ENCODE measurements at regions not wholly inside any gene's neighbourhood (a gene's known extent, or its start where the extent isn't known, plus 50 kb on each side); places are given as distances from the start of the nearest gene placed in this dataset.
"Not testable (repeated sequence)": the region's sequence is repeated elsewhere in the genome, so short reads cannot be mapped to it uniquely, and the experiment has no call there.

GRCh38 chr3:39558775-39559306, 91.4 kb downstream of the MOBP start:
- CTCF ChIA-PET = no interaction called here

GRCh38 chr3:39559543-39559942, 92.1 kb downstream of the MOBP start:
- peaks cover 0 to 10% (median 1%) of the 10 kb centered on the region in 11 donors for H3K9me3 Mint-ChIP-seq
- no peak for DNase-seq
- Histone ChIP-seq H3K27me3 (ENCODE audit: control insufficient read depth in 2 of 2, insufficient read depth in 2 of 2, low read length in 2 of 2) (no peaks in the 10 kb centered on the region), H3K9me3 (ENCODE audit: control insufficient read depth in 2 of 3, low read length in 3 of 3) (no peaks in the 10 kb centered on the region), H3K4me3 (ENCODE audit: low read length) (no peak overlapping the region), H3K4me1 (ENCODE audit: control insufficient read depth in 2 of 2, insufficient read depth in 2 of 2, low read length in 2 of 2) (no peaks in the 10 kb centered on the region), H3K36me3 (ENCODE audit: control insufficient read depth in 2 of 3, insufficient read depth in 3 of 3, low read length in 3 of 3) (no peaks in the 10 kb centered on the region), H3K27ac (ENCODE audit: low read depth, low read length) (no peak overlapping the region)
- ChIA-PET POLR2A (no interaction called here), CTCF (no interaction called here)
- H3K4me3 Mint-ChIP-seq = no peak overlapping the region
- ATAC-seq = no peak
- peaks cover 0 to 9% (median 3%) of the 10 kb centered on the region in 5 donors for H3K27me3 Mint-ChIP-seq
- no peak overlapping the region for H3K27ac Mint-ChIP-seq
- H3K4me1 Mint-ChIP-seq = no peaks in the 10 kb centered on the region
- intact Hi-C loops (cut with micrococcal nuclease) = no loop called here
- no peaks in the 10 kb centered on the region for H3K36me3 Mint-ChIP-seq

More at GRCh38 chr3:39558775-39559306, 91.4 kb downstream of the MOBP start:
- peaks cover 0 to 16% (median 5%) of the 10 kb centered on the region in 11 donors for H3K9me3 Mint-ChIP-seq
- intact Hi-C loops (cut with micrococcal nuclease) = no loop called here
- Histone ChIP-seq H3K9me3 (ENCODE audit: control insufficient read depth in 2 of 3, low read length in 3 of 3) (no peaks in the 10 kb centered on the region), H3K27ac (ENCODE audit: low read depth, low read length) (no peak overlapping the region), H3K4me3 (ENCODE audit: low read length) (no peak overlapping the region), H3K4me1 (ENCODE audit: control insufficient read depth in 2 of 2, insufficient read depth in 2 of 2, low read length in 2 of 2) (no peaks in the 10 kb centered on the region), H3K36me3 (ENCODE audit: control insufficient read depth in 2 of 3, insufficient read depth in 3 of 3, low read length in 3 of 3) (no peaks in the 10 kb centered on the region), H3K27me3 (ENCODE audit: control insufficient read depth in 2 of 2, insufficient read depth in 2 of 2, low read length in 2 of 2) (no peaks in the 10 kb centered on the region)
- H3K4me3 Mint-ChIP-seq = no peak overlapping the region
- peaks cover 0 to 10% (median 7%) of the 10 kb centered on the region in 5 donors for H3K27me3 Mint-ChIP-seq
- H3K4me1 Mint-ChIP-seq = no peaks in the 10 kb centered on the region
- POLR2A ChIA-PET = no interaction called here
- H3K27ac Mint-ChIP-seq = no peak overlapping the region
- H3K36me3 Mint-ChIP-seq = no peaks in the 10 kb centered on the region
- DNase-seq (no peak), ATAC-seq (no peak)

- no peaks in the 10 kb centered on the region for H3K36me3 Mint-ChIP-seq
- intact Hi-C loops (cut with micrococcal nuclease) = no loop called here
Measured at GRCh38 chr3:39568508-39568907, 101.0 kb downstream of the MOBP start.

GRCh38 chr3:39569095-39569494, 101.6 kb downstream of the MOBP start:
- H3K27ac Mint-ChIP-seq = no peak overlapping the region
- no peak overlapping the region for H3K4me3 ChIP-seq (ENCODE audit: low read length)
- no peak for ATAC-seq
- H3K36me3 ChIP-seq (ENCODE audit: control insufficient read depth in 2 of 3, insufficient read depth in 3 of 3, low read length in 3 of 3) = no peaks in the 10 kb centered on the region
- DNase-seq = no peak
- ChIA-PET POLR2A (no interaction called here), CTCF (no interaction called here)
- peaks cover 0 to 1% (median 0%) of the 10 kb centered on the region in 11 donors for H3K9me3 Mint-ChIP-seq
- H3K27me3 Mint-ChIP-seq = peaks cover 2 to 9% (median 8%) of the 10 kb centered on the region in 5 donors
- no peaks in the 10 kb centered on the region for H3K4me1 Mint-ChIP-seq
- no peaks in the 10 kb centered on the region for H3K9me3 ChIP-seq (ENCODE audit: control insufficient read depth in 2 of 3, low read length in 3 of 3)
- H3K36me3 Mint-ChIP-seq = no peaks in the 10 kb centered on the region
- no peak overlapping the region for H3K4me3 Mint-ChIP-seq
- no peaks in the 10 kb centered on the region for H3K27me3 ChIP-seq (ENCODE audit: control insufficient read depth in 2 of 2, insufficient read depth in 2 of 2, low read length in 2 of 2)
- intact Hi-C loops (cut with micrococcal nuclease) = no loop called here
- no peak overlapping the region for H3K27ac ChIP-seq (ENCODE audit: low read depth, low read length)
- no peaks in the 10 kb centered on the region for H3K4me1 ChIP-seq (ENCODE audit: control insufficient read depth in 2 of 2, insufficient read depth in 2 of 2, low read length in 2 of 2)

More at GRCh38 chr3:39568508-39568907, 101.0 kb downstream of the MOBP start:
- Histone ChIP-seq H3K4me1 (ENCODE audit: control insufficient read depth in 2 of 2, insufficient read depth in 2 of 2, low read length in 2 of 2) (no peaks in the 10 kb centered on the region), H3K4me3 (ENCODE audit: low read length) (no peak overlapping the region), H3K9me3 (ENCODE audit: control insufficient read depth in 2 of 3, low read length in 3 of 3) (no peaks in the 10 kb centered on the region), H3K27ac (ENCODE audit: low read depth, low read length) (no peak overlapping the region), H3K27me3 (ENCODE audit: control insufficient read depth in 2 of 2, insufficient read depth in 2 of 2, low read length in 2 of 2) (no peaks in the 10 kb centered on the region), H3K36me3 (ENCODE audit: control insufficient read depth in 2 of 3, insufficient read depth in 3 of 3, low read length in 3 of 3) (no peaks in the 10 kb centered on the region)
- Mint-ChIP-seq H3K9me3 (peaks cover 0 to 1% (median 0%) of the 10 kb centered on the region in 11 donors), H3K4me1 (no peaks in the 10 kb centered on the region), H3K4me3 (no peak overlapping the region), H3K27ac (no peak overlapping the region), H3K27me3 (peaks cover 2 to 9% (median 8%) of the 10 kb centered on the region in 5 donors)
- DNase-seq = no peak
- ChIA-PET POLR2A (no interaction called here), CTCF (no interaction called here)
- ATAC-seq = no peak

- no peaks in the 10 kb centered on the region for H3K4me1 Mint-ChIP-seq
- DNase-seq (no peak), ATAC-seq (no peak)
- no peaks in the 10 kb centered on the region for H3K36me3 Mint-ChIP-seq
- ChIA-PET POLR2A (no interaction called here), CTCF (no interaction called here)
- H3K4me3 Mint-ChIP-seq = no peak overlapping the region
- H3K9me3 Mint-ChIP-seq = peaks cover 0 to 1% (median 0%) of the 10 kb centered on the region in 11 donors
- Histone ChIP-seq H3K4me3 (ENCODE audit: low read length) (no peak overlapping the region), H3K9me3 (ENCODE audit: control insufficient read depth in 2 of 3, low read length in 3 of 3) (no peaks in the 10 kb centered on the region), H3K27me3 (ENCODE audit: control insufficient read depth in 2 of 2, insufficient read depth in 2 of 2, low read length in 2 of 2) (no peaks in the 10 kb centered on the region), H3K36me3 (ENCODE audit: control insufficient read depth in 2 of 3, insufficient read depth in 3 of 3, low read length in 3 of 3) (no peaks in the 10 kb centered on the region), H3K27ac (ENCODE audit: low read depth, low read length) (no peak overlapping the region), H3K4me1 (ENCODE audit: control insufficient read depth in 2 of 2, insufficient read depth in 2 of 2, low read length in 2 of 2) (no peaks in the 10 kb centered on the region)
- H3K27me3 Mint-ChIP-seq = peaks cover 0 to 4% (median 0%) of the 10 kb centered on the region in 5 donors
- no peak overlapping the region for H3K27ac Mint-ChIP-seq
- intact Hi-C loops (cut with micrococcal nuclease) = no loop called here
Measured at GRCh38 chr3:39573392-39573791, 105.9 kb downstream of the MOBP start.

- H3K9me3 Mint-ChIP-seq = peaks cover 0 to 2% (median 0%) of the 10 kb centered on the region in 11 donors
- ATAC-seq (no peak), DNase-seq (no peak)
- ChIA-PET POLR2A (no interaction called here), CTCF (no interaction called here)
- H3K36me3 Mint-ChIP-seq = no peaks in the 10 kb centered on the region
- Histone ChIP-seq H3K27ac (ENCODE audit: low read depth, low read length) (no peak overlapping the region), H3K4me3 (ENCODE audit: low read length) (no peak overlapping the region), H3K4me1 (ENCODE audit: control insufficient read depth in 2 of 2, insufficient read depth in 2 of 2, low read length in 2 of 2) (no peaks in the 10 kb centered on the region), H3K36me3 (ENCODE audit: control insufficient read depth in 2 of 3, insufficient read depth in 3 of 3, low read length in 3 of 3) (no peaks in the 10 kb centered on the region), H3K27me3 (ENCODE audit: control insufficient read depth in 2 of 2, insufficient read depth in 2 of 2, low read length in 2 of 2) (no peaks in the 10 kb centered on the region), H3K9me3 (ENCODE audit: control insufficient read depth in 2 of 3, low read length in 3 of 3) (no peaks in the 10 kb centered on the region)
- H3K4me1 Mint-ChIP-seq = no peaks in the 10 kb centered on the region
- no peak overlapping the region for H3K4me3 Mint-ChIP-seq
- intact Hi-C loops (cut with micrococcal nuclease) = no loop called here
- H3K27me3 Mint-ChIP-seq = peaks cover 3 to 20% (median 8%) of the 10 kb centered on the region in 5 donors
- H3K27ac Mint-ChIP-seq = no peak overlapping the region
Measured at GRCh38 chr3:39577541-39577940, 110.1 kb downstream of the MOBP start.

GRCh38 chr3:39586215-39586614, 118.7 kb downstream of the MOBP start:
- peaks cover 0 to 15% (median 4%) of the 10 kb centered on the region in 11 donors for H3K9me3 Mint-ChIP-seq
- not testable (repeated sequence) for H3K4me1 ChIP-seq (ENCODE audit: control insufficient read depth in 2 of 2, insufficient read depth in 2 of 2, low read length in 2 of 2)

More at GRCh38 chr3:39586215-39586614, 118.7 kb downstream of the MOBP start:
- H3K36me3 Mint-ChIP-seq; H3K4me3 ChIP-seq (ENCODE audit: low read length); H3K4me1 Mint-ChIP-seq; H3K9me3 ChIP-seq (ENCODE audit: control insufficient read depth in 2 of 3, low read length in 3 of 3); H3K27ac ChIP-seq (ENCODE audit: low read depth, low read length); ATAC-seq; DNase-seq; CTCF ChIA-PET; POLR2A ChIA-PET; intact Hi-C loops (cut with micrococcal nuclease); H3K4me3 Mint-ChIP-seq; H3K36me3 ChIP-seq (ENCODE audit: control insufficient read depth in 2 of 3, insufficient read depth in 3 of 3, low read length in 3 of 3); H3K27ac Mint-ChIP-seq; H3K27me3 ChIP-seq (ENCODE audit: control insufficient read depth in 2 of 2, insufficient read depth in 2 of 2, low read length in 2 of 2): not testable (repeated sequence)
- H3K27me3 Mint-ChIP-seq = peaks cover 3 to 11% (median 9%) of the 10 kb centered on the region in 5 donors

All from naive thymus-derived CD4-positive, alpha-beta T cell (primary cell).